ENCODE measurements at regions not wholly inside any gene's neighbourhood (a gene's known extent, or its start where the extent isn't known, plus 50 kb on each side); places are given as distances from the start of the nearest gene placed in this dataset.
"Not testable (repeated sequence)": the region's sequence is repeated elsewhere in the genome, so short reads cannot be mapped to it uniquely, and the experiment has no call there.

- Histone ChIP-seq H3K79me2 (ENCODE audit: control insufficient read depth, insufficient read depth, low read length, poor library complexity) (no peaks in the 10 kb centered on the region), H2BK5ac (ENCODE audit: low read depth, low read length, poor library complexity) (no peak overlapping the region), H3K27ac (ENCODE audit: low read depth, low read length) (no peak overlapping the region), H3K4me2 (ENCODE audit: low read length) (no peak overlapping the region), H4K12ac (ENCODE audit: low read depth, low read length) (no peak overlapping the region), H3K36me3 (ENCODE audit: control insufficient read depth in 1 of 2, insufficient read depth in 2 of 2, low read length in 2 of 2) (no peaks in the 10 kb centered on the region), H3K4me1 (ENCODE audit: control insufficient read depth in 1 of 2, insufficient read depth in 2 of 2, low read length in 2 of 2) (no peaks in the 10 kb centered on the region), H4K91ac (ENCODE audit: low read depth, low read length) (no peak overlapping the region), H2BK12ac (ENCODE audit: low read length) (no peak overlapping the region), H3K4ac (ENCODE audit: low read depth, low read length) (no peak overlapping the region), H2AK5ac (ENCODE audit: low read length) (no peak overlapping the region), H3K14ac (ENCODE audit: low read length) (no peak overlapping the region), H3K9ac (ENCODE audit: low read length) (no peak overlapping the region), H3K79me1 (ENCODE audit: low read length) (no peaks in the 10 kb centered on the region), H3K18ac (ENCODE audit: low read length) (no peak overlapping the region), H2BK120ac (ENCODE audit: insufficient read depth, low read length, poor library complexity) (no peak overlapping the region), H2AFZ (ENCODE audit: insufficient read depth, low read length, poor library complexity) (no peak overlapping the region), H3K9me3 (ENCODE audit: insufficient read depth, low read depth, low read length) (no peaks in the 10 kb centered on the region), H4K8ac (ENCODE audit: low read depth, low read length) (no peak overlapping the region), H3K23ac (ENCODE audit: low read length) (no peak overlapping the region), H3K4me3 (ENCODE audit: low read depth, low read length) (no peak overlapping the region), H3K27me3 (ENCODE audit: insufficient read depth, low read length) (no peaks in the 10 kb centered on the region)
- no peak for DNase-seq
- no CpG with 5 or more reads among the region's 1 CpG for WGBS (ENCODE audit: extremely low coverage, insufficient coverage, insufficient read length)
These were observed 309.4 kb downstream of the HGF start for GRCh38 chr7:81460250-81461045.

DNA sequence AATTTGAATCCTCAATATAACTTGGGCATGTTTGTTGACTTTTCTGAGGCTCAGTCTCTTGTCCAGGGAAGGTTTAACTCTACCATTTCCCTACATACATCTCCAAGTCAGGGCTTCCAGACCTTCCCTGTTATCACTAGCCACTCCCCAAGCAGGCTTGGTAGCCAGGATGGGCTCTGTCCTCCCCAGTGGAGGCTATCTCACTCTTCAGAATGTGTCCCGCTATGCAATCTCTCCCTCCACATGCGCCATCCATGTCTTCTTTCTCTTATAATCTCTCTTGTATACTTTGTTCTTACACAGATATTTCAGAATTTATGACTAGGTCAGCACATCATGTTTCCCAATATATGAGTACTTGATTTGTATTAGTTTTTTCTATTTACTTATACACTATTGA is 310.4 kb downstream of the HGF start:
- no peak overlapping the region for H2BK5ac ChIP-seq (ENCODE audit: low read depth, low read length, poor library complexity)
- H2BK12ac ChIP-seq (ENCODE audit: low read length), result no peak overlapping the region
- no peak overlapping the region for H2AFZ ChIP-seq (ENCODE audit: insufficient read depth, low read length, poor library complexity)
- no peaks in the 10 kb centered on the region for H3K4me1 ChIP-seq (ENCODE audit: control insufficient read depth in 1 of 2, insufficient read depth in 2 of 2, low read length in 2 of 2)
- WGBS (ENCODE audit: extremely low coverage, insufficient coverage, insufficient read length), result no CpG with 5 or more reads among the region's 2 CpGs
- no peak overlapping the region for H4K12ac ChIP-seq (ENCODE audit: low read depth, low read length)
- no peak overlapping the region for H3K4me2 ChIP-seq (ENCODE audit: low read length)
- no peaks in the 10 kb centered on the region for H3K9me3 ChIP-seq (ENCODE audit: insufficient read depth, low read depth, low read length)
- no peak overlapping the region for H2AK5ac ChIP-seq (ENCODE audit: low read length)
- H3K4me3 ChIP-seq (ENCODE audit: low read depth, low read length), result no peak overlapping the region
- H3K4ac ChIP-seq (ENCODE audit: low read depth, low read length), result no peak overlapping the region
- no peak overlapping the region for H3K18ac ChIP-seq (ENCODE audit: low read length)
- no peak overlapping the region for H3K27ac ChIP-seq (ENCODE audit: low read depth, low read length)
- H3K36me3 ChIP-seq (ENCODE audit: control insufficient read depth in 1 of 2, insufficient read depth in 2 of 2, low read length in 2 of 2), result no peaks in the 10 kb centered on the region
- no peak overlapping the region for H4K8ac ChIP-seq (ENCODE audit: low read depth, low read length)
- H4K91ac ChIP-seq (ENCODE audit: low read depth, low read length), result no peak overlapping the region
- DNase-seq, result no peak
- no peaks in the 10 kb centered on the region for H3K79me2 ChIP-seq (ENCODE audit: control insufficient read depth, insufficient read depth, low read length, poor library complexity)
- H3K9ac ChIP-seq (ENCODE audit: low read length), result no peak overlapping the region
- no peak overlapping the region for H3K23ac ChIP-seq (ENCODE audit: low read length)
- H3K79me1 ChIP-seq (ENCODE audit: low read length), result no peaks in the 10 kb centered on the region
- no peak overlapping the region for H3K14ac ChIP-seq (ENCODE audit: low read length)
- H2BK120ac ChIP-seq (ENCODE audit: insufficient read depth, low read length, poor library complexity), result no peak overlapping the region
- no peaks in the 10 kb centered on the region for H3K27me3 ChIP-seq (ENCODE audit: insufficient read depth, low read length)

- Histone ChIP-seq H2BK12ac (ENCODE audit: low read length) (no peak overlapping the region), H3K14ac (ENCODE audit: low read length) (no peak overlapping the region), H3K4ac (ENCODE audit: low read depth, low read length) (no peak overlapping the region), H4K91ac (ENCODE audit: low read depth, low read length) (no peak overlapping the region), H3K79me2 (ENCODE audit: control insufficient read depth, insufficient read depth, low read length, poor library complexity) (no peaks in the 10 kb centered on the region), H3K9me3 (ENCODE audit: insufficient read depth, low read depth, low read length) (no peaks in the 10 kb centered on the region), H3K9ac (ENCODE audit: low read length) (no peak overlapping the region), H3K4me2 (ENCODE audit: low read length) (no peak overlapping the region), H3K23ac (ENCODE audit: low read length) (no peak overlapping the region), H4K8ac (ENCODE audit: low read depth, low read length) (no peak overlapping the region), H3K4me3 (ENCODE audit: low read depth, low read length) (no peak overlapping the region), H2AK5ac (ENCODE audit: low read length) (no peak overlapping the region), H2AFZ (ENCODE audit: insufficient read depth, low read length, poor library complexity) (no peak overlapping the region), H3K79me1 (ENCODE audit: low read length) (no peaks in the 10 kb centered on the region), H3K27ac (ENCODE audit: low read depth, low read length) (no peak overlapping the region), H3K18ac (ENCODE audit: low read length) (no peak overlapping the region), H2BK5ac (ENCODE audit: low read depth, low read length, poor library complexity) (no peak overlapping the region), H3K36me3 (ENCODE audit: control insufficient read depth in 1 of 2, insufficient read depth in 2 of 2, low read length in 2 of 2) (no peaks in the 10 kb centered on the region), H2BK120ac (ENCODE audit: insufficient read depth, low read length, poor library complexity) (no peak overlapping the region), H3K4me1 (ENCODE audit: control insufficient read depth in 1 of 2, insufficient read depth in 2 of 2, low read length in 2 of 2) (no peaks in the 10 kb centered on the region), H3K27me3 (ENCODE audit: insufficient read depth, low read length) (no peaks in the 10 kb centered on the region), H4K12ac (ENCODE audit: low read depth, low read length) (no peak overlapping the region)
- DNase-seq, result peak in 1 of 2 donors; percentile 45
- no CpG with 5 or more reads among the region's 1 CpG for WGBS (ENCODE audit: extremely low coverage, insufficient coverage, insufficient read length)
These were observed 311.9 kb downstream of the HGF start for GRCh38 chr7:81457852-81458522.

GRCh38 chr7:81453770-81454169 is 316.1 kb downstream of the HGF start:
- not testable (repeated sequence) for H2AK5ac ChIP-seq (ENCODE audit: low read length); H3K27me3 ChIP-seq (ENCODE audit: insufficient read depth, low read length); DNase-seq; H4K12ac ChIP-seq (ENCODE audit: low read depth, low read length); H3K23ac ChIP-seq (ENCODE audit: low read length); H3K9me3 ChIP-seq (ENCODE audit: insufficient read depth, low read depth, low read length); H3K79me1 ChIP-seq (ENCODE audit: low read length); H2BK12ac ChIP-seq (ENCODE audit: low read length); H3K4ac ChIP-seq (ENCODE audit: low read depth, low read length); H3K18ac ChIP-seq (ENCODE audit: low read length); H2BK5ac ChIP-seq (ENCODE audit: low read depth, low read length, poor library complexity); H3K36me3 ChIP-seq (ENCODE audit: control insufficient read depth in 1 of 2, insufficient read depth in 2 of 2, low read length in 2 of 2); H3K79me2 ChIP-seq (ENCODE audit: control insufficient read depth, insufficient read depth, low read length, poor library complexity); H2AFZ ChIP-seq (ENCODE audit: insufficient read depth, low read length, poor library complexity); H3K9ac ChIP-seq (ENCODE audit: low read length); H4K91ac ChIP-seq (ENCODE audit: low read depth, low read length); H3K4me2 ChIP-seq (ENCODE audit: low read length); H3K27ac ChIP-seq (ENCODE audit: low read depth, low read length); H2BK120ac ChIP-seq (ENCODE audit: insufficient read depth, low read length, poor library complexity); H3K4me1 ChIP-seq (ENCODE audit: control insufficient read depth in 1 of 2, insufficient read depth in 2 of 2, low read length in 2 of 2); H4K8ac ChIP-seq (ENCODE audit: low read depth, low read length); H3K14ac ChIP-seq (ENCODE audit: low read length); H3K4me3 ChIP-seq (ENCODE audit: low read depth, low read length)
